22Rv1 (cell line): ENCODE measurements at regions not wholly inside any gene's neighbourhood (a gene's known extent, or its start where the extent isn't known, plus 50 kb on each side); places are given as distances from the start of the nearest gene placed in this dataset.

Experiments used
- H3K27ac ChIP-seq: fragments of 450-650 bp; 2 replicates; pipeline ENCODE4 v1.5.1; 2017
- ZFX ChIP-seq: fragments of 450-650 bp; IDR thresholded peaks from 2 replicates; pipeline ENCODE4 v1.6.1; 2017; ENCODE audit warnings: antibody characterized with exemption, borderline replicate concordance
- TF ChIP-seq, protein P1 (sequence below): fragments of 450-650 bp; IDR thresholded peaks from 2 replicates; pipeline ENCODE4 v1.5.1; 2017; ENCODE audit warnings: mild to moderate bottlenecking

DNA sequence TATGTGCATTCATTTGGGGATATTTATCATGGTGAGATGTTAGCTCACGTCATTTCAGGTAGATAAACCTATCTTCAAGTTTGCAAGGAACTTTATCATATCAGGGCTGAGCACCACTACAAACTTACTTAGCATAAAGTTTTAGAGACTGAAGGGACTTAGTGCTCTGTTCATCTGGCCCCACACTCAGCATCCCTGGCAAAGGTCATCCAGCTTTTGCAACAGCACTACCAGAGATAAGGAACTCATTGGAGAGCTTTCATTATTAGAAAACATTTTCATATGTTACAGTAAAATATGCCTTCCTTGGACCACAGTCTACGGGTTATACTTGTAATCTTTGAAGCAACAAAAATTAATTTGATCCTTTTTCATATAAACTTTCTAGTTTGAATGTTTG lies 263.4 kb downstream of the POU4F1 start:
- H3K27ac ChIP-seq = no peak overlapping the region
- TF ChIP-seq, protein P1, sequence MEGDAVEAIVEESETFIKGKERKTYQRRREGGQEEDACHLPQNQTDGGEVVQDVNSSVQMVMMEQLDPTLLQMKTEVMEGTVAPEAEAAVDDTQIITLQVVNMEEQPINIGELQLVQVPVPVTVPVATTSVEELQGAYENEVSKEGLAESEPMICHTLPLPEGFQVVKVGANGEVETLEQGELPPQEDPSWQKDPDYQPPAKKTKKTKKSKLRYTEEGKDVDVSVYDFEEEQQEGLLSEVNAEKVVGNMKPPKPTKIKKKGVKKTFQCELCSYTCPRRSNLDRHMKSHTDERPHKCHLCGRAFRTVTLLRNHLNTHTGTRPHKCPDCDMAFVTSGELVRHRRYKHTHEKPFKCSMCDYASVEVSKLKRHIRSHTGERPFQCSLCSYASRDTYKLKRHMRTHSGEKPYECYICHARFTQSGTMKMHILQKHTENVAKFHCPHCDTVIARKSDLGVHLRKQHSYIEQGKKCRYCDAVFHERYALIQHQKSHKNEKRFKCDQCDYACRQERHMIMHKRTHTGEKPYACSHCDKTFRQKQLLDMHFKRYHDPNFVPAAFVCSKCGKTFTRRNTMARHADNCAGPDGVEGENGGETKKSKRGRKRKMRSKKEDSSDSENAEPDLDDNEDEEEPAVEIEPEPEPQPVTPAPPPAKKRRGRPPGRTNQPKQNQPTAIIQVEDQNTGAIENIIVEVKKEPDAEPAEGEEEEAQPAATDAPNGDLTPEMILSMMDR = no peak
- no peak for TF ChIP-seq ZFX

DNA sequence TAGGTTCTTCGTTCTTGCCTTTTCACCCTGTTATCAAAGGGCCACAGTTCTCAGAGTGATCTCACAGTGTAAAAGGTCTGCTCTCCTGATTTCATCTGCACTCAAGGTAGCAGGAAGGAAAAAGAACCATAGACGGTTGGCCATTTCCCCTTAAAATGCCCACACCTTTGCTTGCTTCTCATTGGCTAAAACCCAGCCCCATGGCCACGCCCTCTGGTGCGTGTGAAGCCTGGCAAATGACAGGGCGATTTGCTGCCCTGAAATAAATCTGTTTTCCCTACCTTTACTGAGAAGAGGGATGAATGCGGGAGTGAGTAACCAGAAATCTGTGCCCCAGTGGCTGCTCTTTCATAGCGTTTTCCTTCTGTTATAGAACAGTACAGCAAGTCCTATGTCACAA lies 269.3 kb downstream of the POU4F1 start:
- H3K27ac ChIP-seq = no peak overlapping the region
- TF ChIP-seq, protein P1 = no peak
- TF ChIP-seq ZFX = no peak

DNA sequence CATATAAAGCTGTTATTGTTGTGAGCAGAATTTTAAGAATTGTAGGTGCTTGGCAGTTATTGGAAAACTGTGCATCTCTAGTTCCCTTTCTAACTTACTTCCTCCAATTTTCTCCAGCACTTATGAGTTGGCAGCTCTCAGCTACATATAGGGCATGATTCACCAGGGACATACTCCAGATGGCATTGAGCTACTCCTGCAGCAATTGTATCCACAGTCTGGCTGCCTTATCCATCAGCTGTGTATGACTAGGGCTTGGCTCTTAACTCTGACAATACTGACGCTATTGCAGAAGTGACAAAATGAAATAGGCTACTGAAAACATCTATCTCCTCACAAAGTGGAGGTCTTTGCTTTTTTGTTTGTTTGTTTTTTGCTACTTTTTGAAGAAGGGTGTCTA lies 276.7 kb downstream of the POU4F1 start:
- TF ChIP-seq ZFX = no peak
- TF ChIP-seq, protein P1 = no peak
- H3K27ac ChIP-seq = no peak overlapping the region

DNA sequence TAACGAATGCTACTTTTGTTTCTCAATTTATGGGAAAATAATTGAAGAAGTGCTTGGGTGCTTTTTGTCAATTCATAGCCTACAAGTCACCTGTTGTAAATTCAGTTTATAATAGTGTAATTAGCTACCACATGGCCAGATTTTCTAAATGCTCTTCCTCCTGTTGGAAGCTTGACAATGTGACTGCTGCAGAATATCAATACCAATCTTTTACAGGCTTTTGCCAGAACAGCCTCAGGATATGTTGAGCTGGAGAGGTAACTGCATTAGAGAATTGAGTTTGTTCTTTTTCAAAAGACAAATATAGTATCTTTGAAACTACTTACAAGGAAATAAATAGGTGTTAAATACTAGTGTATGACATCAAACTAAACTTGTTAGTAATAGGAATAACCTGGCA lies 277.8 kb downstream of the POU4F1 start:
- no peak for TF ChIP-seq ZFX
- TF ChIP-seq, protein P1 = no peak
- no peak overlapping the region for H3K27ac ChIP-seq

DNA sequence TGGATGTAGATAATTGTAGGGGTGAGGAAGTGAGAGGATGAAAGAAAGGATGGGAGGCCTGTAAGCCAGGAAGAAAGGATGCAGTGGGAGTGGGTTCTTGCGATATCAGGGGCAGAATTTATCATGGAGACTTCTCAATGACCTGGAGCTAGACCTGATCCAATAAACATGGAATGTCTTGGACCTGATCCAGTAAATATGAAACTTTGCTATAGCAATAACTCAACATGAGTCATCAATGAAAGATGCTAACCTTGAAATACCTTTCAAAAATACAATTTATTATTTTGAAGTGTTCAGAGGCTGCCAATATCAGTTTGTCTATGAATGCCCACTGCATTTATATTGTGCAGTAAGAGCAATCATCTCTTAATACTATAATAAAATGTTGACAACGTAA lies 279.5 kb downstream of the POU4F1 start:
- TF ChIP-seq, protein P1 = no peak

DNA sequence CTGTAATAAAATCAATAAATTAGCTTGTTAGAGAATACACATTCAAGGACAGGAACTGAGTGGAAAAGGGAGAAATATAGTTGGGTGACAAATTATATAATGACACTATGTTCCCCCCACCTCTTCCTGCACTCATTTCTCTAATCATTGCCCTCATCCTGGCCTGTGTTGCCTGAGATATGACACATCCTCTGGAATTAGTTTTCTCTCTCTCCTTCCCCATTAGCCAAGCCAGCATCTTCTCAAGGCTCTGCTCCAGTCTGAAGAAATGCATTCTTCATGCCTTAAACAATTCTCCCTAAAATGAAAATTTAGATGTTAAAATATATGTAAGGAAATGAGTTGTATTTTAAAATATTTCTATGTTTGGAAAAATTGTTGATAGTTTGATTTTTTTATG lies 280.3 kb downstream of the POU4F1 start:
- no peak for TF ChIP-seq ZFX
- TF ChIP-seq, protein P1 = no peak

More for the DNA sequence above, 279.5 kb downstream of the POU4F1 start:
- no peak overlapping the region for H3K27ac ChIP-seq

DNA sequence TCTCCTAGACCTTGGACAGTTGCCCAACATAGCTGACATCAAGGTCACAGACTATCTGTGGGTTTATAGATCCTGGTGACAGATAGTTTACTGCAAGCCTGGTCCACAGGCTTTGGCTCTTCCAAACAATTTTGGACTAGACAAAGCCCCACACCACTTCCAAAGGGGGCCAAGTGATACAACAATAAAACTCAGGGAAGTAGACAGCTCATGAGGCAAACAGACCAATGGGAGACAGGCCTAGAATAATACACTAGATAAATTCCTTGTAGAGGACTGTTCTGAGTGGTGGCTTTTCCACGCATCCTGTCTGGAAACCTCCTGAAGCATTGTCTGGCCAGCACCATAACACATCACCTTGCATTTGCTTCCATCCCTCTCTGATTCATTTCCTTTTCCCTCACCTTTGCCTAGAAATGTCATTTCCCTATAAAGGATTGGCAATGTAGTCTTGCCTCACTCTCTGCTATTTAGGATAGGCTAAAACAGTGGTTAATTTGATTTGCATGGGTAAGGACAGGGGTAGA lies 284.2 kb downstream of the POU4F1 start:
- no peak overlapping the region for H3K27ac ChIP-seq
- TF ChIP-seq ZFX = no peak
- TF ChIP-seq, protein P1 = no peak

More for the DNA sequence above, 280.3 kb downstream of the POU4F1 start:
- H3K27ac ChIP-seq = no peak overlapping the region
